HEK293 (cell line): ENCODE measurements at regions not wholly inside any gene's neighbourhood (a gene's known extent, or its start where the extent isn't known, plus 50 kb on each side); places are given as distances from the start of the nearest gene placed in this dataset.

Experiments used
- BCL11A ChIP-seq: fragments of 450-650 bp; formaldehyde crosslinking; IDR thresholded peaks from 2 replicates; pipeline ENCODE4 v1.5.1; 2016; ENCODE audit warnings: low read depth, missing biosample characterization, missing genetic modification characterization
- HOXC10 ChIP-seq: sonication (generic); formaldehyde crosslinking; IDR thresholded peaks from 2 replicates; pipeline ENCODE4 v1.8.1; 2023; ENCODE audit warnings: mild to moderate bottlenecking, missing genetic modification reagents
- KLF10 ChIP-seq: fragments of 450-650 bp; IDR thresholded peaks from 2 replicates; pipeline ENCODE4 v1.5.1; 2018; ENCODE audit warnings: missing biosample characterization, mild to moderate bottlenecking, missing genetic modification characterization
- KLF9 ChIP-seq: fragments of 450-650 bp; formaldehyde crosslinking; IDR thresholded peaks from 2 replicates; pipeline ENCODE4 v1.5.1; 2016; ENCODE audit warnings: missing biosample characterization, missing genetic modification characterization, low read depth
- MEIS1 ChIP-seq: sonication (generic); formaldehyde crosslinking; IDR thresholded peaks from 2 replicates; pipeline ENCODE4 v1.8.1; 2022; ENCODE audit warnings: missing genetic modification reagents, mild to moderate bottlenecking, borderline replicate concordance
- PRDM6 ChIP-seq: fragments of 450-650 bp; formaldehyde crosslinking; IDR thresholded peaks from 2 replicates; pipeline ENCODE4 v1.5.1; 2017; ENCODE audit warnings: missing biosample characterization, missing genetic modification characterization
- SALL2 ChIP-seq: fragments of 450-650 bp; formaldehyde crosslinking; IDR thresholded peaks from 2 replicates; pipeline ENCODE4 v1.5.0; 2017; ENCODE audit warnings: missing biosample characterization, mild to moderate bottlenecking, missing genetic modification characterization, borderline replicate concordance
- SCRT2 ChIP-seq: fragments of 450-650 bp; formaldehyde crosslinking; IDR thresholded peaks from 2 replicates; pipeline ENCODE4 v1.5.1; 2016; ENCODE audit warnings: missing biosample characterization, missing genetic modification characterization
- SETDB1 ChIP-seq: IDR thresholded peaks from one replicate; pipeline ENCODE4 v1.6.1; 2017; ENCODE audit warnings: mild to moderate bottlenecking, low read length, moderate library complexity, mixed read lengths; ENCODE audit not compliant: insufficient read length
- ZBTB17 ChIP-seq: fragments of 450-650 bp; formaldehyde crosslinking; IDR thresholded peaks from 2 replicates; pipeline ENCODE4 v1.5.1; 2016; ENCODE audit warnings: missing biosample characterization, missing genetic modification characterization
- ZFP3 ChIP-seq: fragments of 450-650 bp; formaldehyde crosslinking; IDR thresholded peaks from 2 replicates; pipeline ENCODE4 v1.5.1; 2016; ENCODE audit warnings: low read depth, missing biosample characterization, missing genetic modification characterization
- ZNF138 ChIP-seq: fragments of 450-650 bp; formaldehyde crosslinking; IDR thresholded peaks from 2 replicates; pipeline ENCODE4 v1.5.1; 2016; ENCODE audit warnings: missing biosample characterization, missing genetic modification characterization, borderline replicate concordance
- ZNF174 ChIP-seq: fragments of 450-650 bp; formaldehyde crosslinking; IDR thresholded peaks from 2 replicates; pipeline ENCODE4 v1.5.0; 2017; ENCODE audit warnings: missing biosample characterization, mild to moderate bottlenecking, missing genetic modification characterization
- ZNF223 ChIP-seq: fragments of 450-650 bp; formaldehyde crosslinking; IDR thresholded peaks from 2 replicates; pipeline ENCODE4 v1.5.1; 2016; ENCODE audit warnings: missing biosample characterization, missing genetic modification characterization
- ZNF23 ChIP-seq: fragments of 450-650 bp; formaldehyde crosslinking; IDR thresholded peaks from 2 replicates; pipeline ENCODE4 v1.5.1; 2016; ENCODE audit warnings: missing biosample characterization, missing genetic modification characterization, borderline replicate concordance
- ZNF239 ChIP-seq: fragments of 450-650 bp; formaldehyde crosslinking; IDR thresholded peaks from 2 replicates; pipeline ENCODE4 v1.5.1; 2016; ENCODE audit warnings: missing biosample characterization, missing genetic modification characterization
- ZNF274 ChIP-seq, 2 experiments: fragments of 200-500 bp in 1 of 2; fragments of 450-650 bp in 1 of 2; sonication (Bioruptor generic) in 1 of 2; formaldehyde crosslinking in 1 of 2; IDR thresholded peaks; 2 replicates each; pipeline versions ENCODE4 v1.5.1 to v1.6.1; 2014 to 2016; ENCODE audit warnings: borderline replicate concordance in 1 of 2, inconsistent platforms in 1 of 2, low read length in 1 of 2, missing biosample characterization in 1 of 2, missing genetic modification characterization in 1 of 2
- ZNF292 ChIP-seq: fragments of 450-650 bp; formaldehyde crosslinking; IDR thresholded peaks from 2 replicates; pipeline ENCODE4 v1.5.1; 2016; ENCODE audit warnings: low read depth, missing biosample characterization, missing genetic modification characterization, borderline replicate concordance
- ZNF335 ChIP-seq: fragments of 450-650 bp; formaldehyde crosslinking; conservative IDR thresholded peaks from 2 replicates; pipeline ENCODE4 v1.5.1; 2016; ENCODE audit warnings: missing biosample characterization, missing genetic modification characterization
- ZNF433 ChIP-seq: fragments of 450-650 bp; formaldehyde crosslinking; IDR thresholded peaks from 2 replicates; pipeline ENCODE4 v1.5.1; 2016; ENCODE audit warnings: missing biosample characterization, missing genetic modification characterization, low read depth
- ZNF501 ChIP-seq: fragments of 450-650 bp; formaldehyde crosslinking; IDR thresholded peaks from 2 replicates; pipeline ENCODE4 v1.5.1; 2016; ENCODE audit warnings: missing biosample characterization, missing genetic modification characterization
- ZNF585B ChIP-seq: fragments of 450-650 bp; formaldehyde crosslinking; IDR thresholded peaks from 2 replicates; pipeline ENCODE4 v1.5.1; 2016; ENCODE audit warnings: missing biosample characterization, missing genetic modification characterization
- ZNF658 ChIP-seq: fragments of 450-650 bp; formaldehyde crosslinking; IDR thresholded peaks from 2 replicates; pipeline ENCODE4; 2016; ENCODE audit warnings: missing biosample characterization, missing genetic modification characterization
- ZNF670 ChIP-seq: fragments of 450-650 bp; formaldehyde crosslinking; IDR thresholded peaks from 2 replicates; pipeline ENCODE4 v1.5.1; 2016; ENCODE audit warnings: missing biosample characterization, missing genetic modification characterization, low read depth
- ZXDB ChIP-seq: fragments of 450-650 bp; formaldehyde crosslinking; IDR thresholded peaks from 2 replicates; pipeline ENCODE4 v1.5.1; 2016; ENCODE audit warnings: missing biosample characterization, missing genetic modification characterization
- TF ChIP-seq, protein P1 (sequence below): fragments of 450-650 bp; formaldehyde crosslinking; IDR thresholded peaks from 2 replicates; pipeline ENCODE4 v1.5.1; 2016; ENCODE audit warnings: missing biosample characterization, missing genetic modification characterization
- TF ChIP-seq, protein P2 (sequence below): fragments of 450-650 bp; formaldehyde crosslinking; IDR thresholded peaks from 2 replicates; pipeline ENCODE4 v1.5.1; 2017; ENCODE audit warnings: missing biosample characterization, missing genetic modification characterization
- TF ChIP-seq, protein P3 (sequence below): fragments of 450-650 bp; formaldehyde crosslinking; IDR thresholded peaks from 2 replicates; pipeline ENCODE4 v1.5.1; 2016; ENCODE audit warnings: missing biosample characterization, missing genetic modification characterization, borderline replicate concordance

- TF ChIP-seq, protein P1, sequence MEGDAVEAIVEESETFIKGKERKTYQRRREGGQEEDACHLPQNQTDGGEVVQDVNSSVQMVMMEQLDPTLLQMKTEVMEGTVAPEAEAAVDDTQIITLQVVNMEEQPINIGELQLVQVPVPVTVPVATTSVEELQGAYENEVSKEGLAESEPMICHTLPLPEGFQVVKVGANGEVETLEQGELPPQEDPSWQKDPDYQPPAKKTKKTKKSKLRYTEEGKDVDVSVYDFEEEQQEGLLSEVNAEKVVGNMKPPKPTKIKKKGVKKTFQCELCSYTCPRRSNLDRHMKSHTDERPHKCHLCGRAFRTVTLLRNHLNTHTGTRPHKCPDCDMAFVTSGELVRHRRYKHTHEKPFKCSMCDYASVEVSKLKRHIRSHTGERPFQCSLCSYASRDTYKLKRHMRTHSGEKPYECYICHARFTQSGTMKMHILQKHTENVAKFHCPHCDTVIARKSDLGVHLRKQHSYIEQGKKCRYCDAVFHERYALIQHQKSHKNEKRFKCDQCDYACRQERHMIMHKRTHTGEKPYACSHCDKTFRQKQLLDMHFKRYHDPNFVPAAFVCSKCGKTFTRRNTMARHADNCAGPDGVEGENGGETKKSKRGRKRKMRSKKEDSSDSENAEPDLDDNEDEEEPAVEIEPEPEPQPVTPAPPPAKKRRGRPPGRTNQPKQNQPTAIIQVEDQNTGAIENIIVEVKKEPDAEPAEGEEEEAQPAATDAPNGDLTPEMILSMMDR (tag by site-specific recombination) = no peak
- TF ChIP-seq ZNF292 (tag by site-specific recombination) (no peak), ZNF23 (no peak), ZNF274 (IDR thresholded peaks at IDR 0.05; ENCODE audit: low read length) (no peak), ZNF274 (tag by site-specific recombination; IDR thresholded peaks at IDR 0.05; ENCODE audit: borderline replicate concordance) (no peak), ZNF335 (tag by site-specific recombination) (peak; percentile 51; the same call in 1 of the 2 replicates), ZBTB17 (tag by site-specific recombination) (no peak), PRDM6 (tag by site-specific recombination) (peak; percentile 95), HOXC10 (no peak), MEIS1 (no peak), ZNF501 (no peak), ZFP3 (tag by site-specific recombination) (no peak), SETDB1 (no peak), BCL11A (tag by site-specific recombination) (no peak), ZNF658 (tag by site-specific recombination) (no peak), ZNF174 (tag by site-specific recombination) (no peak), KLF10 (tag by site-specific recombination) (0 out of 2 replicates have a peak, but pooled peaks have one; percentile 40), ZXDB (tag by site-specific recombination) (no peak), SALL2 (tag by site-specific recombination) (no peak), ZNF138 (no peak), ZNF433 (no peak), ZNF223 (tag by site-specific recombination) (no peak), SCRT2 (tag by site-specific recombination) (no peak), ZNF239 (tag by site-specific recombination) (no peak), ZNF585B (tag by site-specific recombination) (no peak), KLF9 (tag by site-specific recombination) (no peak), ZNF670 (no peak)
- TF ChIP-seq, protein P2, sequence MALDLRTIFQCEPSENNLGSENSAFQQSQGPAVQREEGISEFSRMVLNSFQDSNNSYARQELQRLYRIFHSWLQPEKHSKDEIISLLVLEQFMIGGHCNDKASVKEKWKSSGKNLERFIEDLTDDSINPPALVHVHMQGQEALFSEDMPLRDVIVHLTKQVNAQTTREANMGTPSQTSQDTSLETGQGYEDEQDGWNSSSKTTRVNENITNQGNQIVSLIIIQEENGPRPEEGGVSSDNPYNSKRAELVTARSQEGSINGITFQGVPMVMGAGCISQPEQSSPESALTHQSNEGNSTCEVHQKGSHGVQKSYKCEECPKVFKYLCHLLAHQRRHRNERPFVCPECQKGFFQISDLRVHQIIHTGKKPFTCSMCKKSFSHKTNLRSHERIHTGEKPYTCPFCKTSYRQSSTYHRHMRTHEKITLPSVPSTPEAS (tag by site-specific recombination) = no peak
- TF ChIP-seq, protein P3, sequence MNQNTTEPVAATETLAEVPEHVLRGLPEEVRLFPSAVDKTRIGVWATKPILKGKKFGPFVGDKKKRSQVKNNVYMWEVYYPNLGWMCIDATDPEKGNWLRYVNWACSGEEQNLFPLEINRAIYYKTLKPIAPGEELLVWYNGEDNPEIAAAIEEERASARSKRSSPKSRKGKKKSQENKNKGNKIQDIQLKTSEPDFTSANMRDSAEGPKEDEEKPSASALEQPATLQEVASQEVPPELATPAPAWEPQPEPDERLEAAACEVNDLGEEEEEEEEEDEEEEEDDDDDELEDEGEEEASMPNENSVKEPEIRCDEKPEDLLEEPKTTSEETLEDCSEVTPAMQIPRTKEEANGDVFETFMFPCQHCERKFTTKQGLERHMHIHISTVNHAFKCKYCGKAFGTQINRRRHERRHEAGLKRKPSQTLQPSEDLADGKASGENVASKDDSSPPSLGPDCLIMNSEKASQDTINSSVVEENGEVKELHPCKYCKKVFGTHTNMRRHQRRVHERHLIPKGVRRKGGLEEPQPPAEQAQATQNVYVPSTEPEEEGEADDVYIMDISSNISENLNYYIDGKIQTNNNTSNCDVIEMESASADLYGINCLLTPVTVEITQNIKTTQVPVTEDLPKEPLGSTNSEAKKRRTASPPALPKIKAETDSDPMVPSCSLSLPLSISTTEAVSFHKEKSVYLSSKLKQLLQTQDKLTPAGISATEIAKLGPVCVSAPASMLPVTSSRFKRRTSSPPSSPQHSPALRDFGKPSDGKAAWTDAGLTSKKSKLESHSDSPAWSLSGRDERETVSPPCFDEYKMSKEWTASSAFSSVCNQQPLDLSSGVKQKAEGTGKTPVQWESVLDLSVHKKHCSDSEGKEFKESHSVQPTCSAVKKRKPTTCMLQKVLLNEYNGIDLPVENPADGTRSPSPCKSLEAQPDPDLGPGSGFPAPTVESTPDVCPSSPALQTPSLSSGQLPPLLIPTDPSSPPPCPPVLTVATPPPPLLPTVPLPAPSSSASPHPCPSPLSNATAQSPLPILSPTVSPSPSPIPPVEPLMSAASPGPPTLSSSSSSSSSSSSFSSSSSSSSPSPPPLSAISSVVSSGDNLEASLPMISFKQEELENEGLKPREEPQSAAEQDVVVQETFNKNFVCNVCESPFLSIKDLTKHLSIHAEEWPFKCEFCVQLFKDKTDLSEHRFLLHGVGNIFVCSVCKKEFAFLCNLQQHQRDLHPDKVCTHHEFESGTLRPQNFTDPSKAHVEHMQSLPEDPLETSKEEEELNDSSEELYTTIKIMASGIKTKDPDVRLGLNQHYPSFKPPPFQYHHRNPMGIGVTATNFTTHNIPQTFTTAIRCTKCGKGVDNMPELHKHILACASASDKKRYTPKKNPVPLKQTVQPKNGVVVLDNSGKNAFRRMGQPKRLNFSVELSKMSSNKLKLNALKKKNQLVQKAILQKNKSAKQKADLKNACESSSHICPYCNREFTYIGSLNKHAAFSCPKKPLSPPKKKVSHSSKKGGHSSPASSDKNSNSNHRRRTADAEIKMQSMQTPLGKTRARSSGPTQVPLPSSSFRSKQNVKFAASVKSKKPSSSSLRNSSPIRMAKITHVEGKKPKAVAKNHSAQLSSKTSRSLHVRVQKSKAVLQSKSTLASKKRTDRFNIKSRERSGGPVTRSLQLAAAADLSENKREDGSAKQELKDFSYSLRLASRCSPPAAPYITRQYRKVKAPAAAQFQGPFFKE (tag by site-specific recombination) = no peak
These were observed 134.3 kb downstream of the PXDC1 start (continued) for GRCh38 chr6:3617192-3617631.
